NCI-H748 (cell line): ENCODE measurements at regions not wholly inside any gene's neighbourhood (a gene's known extent, or its start where the extent isn't known, plus 50 kb on each side); places are given as distances from the start of the nearest gene placed in this dataset.

ENCODE experiments used
- DNase-seq: peaks from one replicate; lab custom pipeline; 2025; ENCODE audit not compliant: unreplicated experiment; lab: John Stamatoyannopoulos, UW

- DNase-seq: no peak
These were observed 202.3 kb upstream of the FSTL5 start for GRCh38 chr4:162366146-162366545.

- no peak for DNase-seq
These were observed 200.9 kb upstream of the FSTL5 start for GRCh38 chr4:162364651-162365050.

- no peak for DNase-seq
These were observed 196.8 kb upstream of the FSTL5 start for GRCh38 chr4:162360369-162361149.

- DNase-seq: no peak
These were observed 192.4 kb upstream of the FSTL5 start for GRCh38 chr4:162356181-162356580.

GRCh38 chr4:162352580-162353107, 188.8 kb upstream of the FSTL5 start:
- DNase-seq: no peak

GRCh38 chr4:162350331-162350730, 186.5 kb upstream of the FSTL5 start:
- no peak for DNase-seq

GRCh38 chr4:162349395-162349794, 185.6 kb upstream of the FSTL5 start:
- DNase-seq: no peak

GRCh38 chr4:162347842-162348213, 184.0 kb upstream of the FSTL5 start:
- DNase-seq: no peak

- DNase-seq: no peak
These were observed 183.5 kb upstream of the FSTL5 start for GRCh38 chr4:162347156-162347841.

GRCh38 chr4:162343967-162344366, 180.2 kb upstream of the FSTL5 start:
- no peak for DNase-seq

GRCh38 chr4:162341533-162341932, 177.7 kb upstream of the FSTL5 start:
- DNase-seq: peak; percentile 44

GRCh38 chr4:162323919-162324318, 160.1 kb upstream of the FSTL5 start:
- no peak for DNase-seq

- DNase-seq: no peak
These were observed 158.3 kb upstream of the FSTL5 start for GRCh38 chr4:162322054-162322453.

- no peak for DNase-seq
These were observed 122.0 kb upstream of the FSTL5 start for GRCh38 chr4:162285753-162286152.

- DNase-seq: no peak
These were observed 118.9 kb upstream of the FSTL5 start for GRCh38 chr4:162282684-162283083.

GRCh38 chr4:162274354-162274753, 110.6 kb upstream of the FSTL5 start:
- DNase-seq: no peak

GRCh38 chr4:162272215-162272614, 108.4 kb upstream of the FSTL5 start:
- no peak for DNase-seq

GRCh38 chr4:162268911-162269310, 105.1 kb upstream of the FSTL5 start:
- no peak for DNase-seq

- no peak for DNase-seq
These were observed 102.0 kb upstream of the FSTL5 start for GRCh38 chr4:162265802-162266201.

- DNase-seq: no peak
These were observed 81.3 kb upstream of the FSTL5 start for GRCh38 chr4:162245051-162245450.

GRCh38 chr4:162241857-162242256, 78.1 kb upstream of the FSTL5 start:
- no peak for DNase-seq

- DNase-seq: no peak
These were observed 76.4 kb upstream of the FSTL5 start for GRCh38 chr4:162239992-162240769.
